ENCODE measurements at regions not wholly inside any gene's neighbourhood (a gene's known extent, or its start where the extent isn't known, plus 50 kb on each side); places are given as distances from the start of the nearest gene placed in this dataset.
A peak's percentile ranks its signal among the peaks of the same experiment; 100 is the strongest.

DNA sequence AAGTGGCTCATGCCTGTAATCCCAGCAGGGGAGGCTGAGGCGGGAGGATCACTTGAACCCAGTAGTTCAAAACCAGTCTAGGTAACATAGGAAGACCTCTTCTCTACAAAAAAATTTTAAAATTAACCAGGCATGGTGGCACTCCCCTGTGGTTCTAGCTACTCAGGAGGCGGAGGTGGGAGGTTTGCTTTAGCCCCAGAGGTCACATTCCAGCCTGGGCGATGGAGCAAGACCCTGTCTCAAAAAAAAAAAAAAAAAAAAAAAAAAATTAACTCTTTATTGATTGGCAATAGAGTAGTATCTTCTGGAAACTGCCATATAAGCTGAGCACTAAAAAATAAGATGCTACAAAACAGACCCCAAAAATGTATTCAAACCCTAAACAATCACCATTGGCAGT, 69.5 kb downstream of the LLPH start:
- Histone ChIP-seq H4K8ac (ENCODE audit: extremely low read depth, insufficient read depth, low read length) (no peak overlapping the region), H4K20me1 (replicated peaks in 1 of 2; ENCODE audit: control insufficient read depth in 1 of 2, insufficient read depth in 2 of 2, low read length in 2 of 2) (no peaks in the 10 kb centered on the region), H2BK15ac (ENCODE audit: low read length) (no peak overlapping the region), H3K9ac (replicated peaks in 1 of 4; ENCODE audit: extremely low read depth in 1 of 4, low read depth in 3 of 4, low read length in 3 of 4) (no peak overlapping the region), H3K23me2 (ENCODE audit: low read depth, low read length) (no peaks in the 10 kb centered on the region), H3K4me3 (ENCODE audit: extremely low read depth in 1 of 4, insufficient read depth in 2 of 4, low read depth in 3 of 4, low read length in 4 of 4) (no peak overlapping the region; a peak in 1 of 8 replicates), H2BK20ac (ENCODE audit: low read length) (no peak overlapping the region), H3K56ac (replicated peaks; ENCODE audit: insufficient read length, low read depth, low read length) (no peak overlapping the region), H2AFZ (ENCODE audit: low read length) (no peak overlapping the region), H3K14ac (ENCODE audit: insufficient read length) (no peak overlapping the region), H3K36me3 (ENCODE audit: control insufficient read depth in 2 of 4, insufficient read depth in 4 of 4, low read length in 3 of 4) (no peaks in the 10 kb centered on the region), H3K79me2 (ENCODE audit: control insufficient read depth in 1 of 2, insufficient read depth in 2 of 2, low read length in 2 of 2) (no peaks in the 10 kb centered on the region), H3K4me2 (ENCODE audit: insufficient read depth in 1 of 2, low read depth in 2 of 2, low read length in 2 of 2) (peak overlapping the region in 1 of 2 experiments; percentile 14; a peak in 1 of 4 replicates), H3K27me3 (replicated peaks in 1 of 4; ENCODE audit: control insufficient read depth in 3 of 4, extremely low read depth in 1 of 4, insufficient read depth in 3 of 4, low read length in 3 of 4) (no peaks in the 10 kb centered on the region), H2BK5ac (ENCODE audit: low read depth, low read length) (no peak overlapping the region), H2BK120ac (replicated peaks; ENCODE audit: low read depth, low read length) (no peak overlapping the region), H2AK5ac (ENCODE audit: low read depth, low read length) (no peak overlapping the region), H3K23ac (ENCODE audit: insufficient read length) (no peak overlapping the region), H4K91ac (replicated peaks; ENCODE audit: insufficient read length, low read length) (no peak overlapping the region), H3K79me1 (ENCODE audit: low read depth, low read length) (no peaks in the 10 kb centered on the region), H3K9me3 (ENCODE audit: insufficient read depth in 2 of 2, low read depth in 1 of 2, low read length in 1 of 2) (no peaks in the 10 kb centered on the region), H3K27ac (ENCODE audit: low read depth, low read length) (no peak overlapping the region), H3K4me1 (replicated peaks in 1 of 4; ENCODE audit: control insufficient read depth in 3 of 4, insufficient read depth in 4 of 4, low read length in 3 of 4) (peaks cover 0 to 10% (median 2%) of the 10 kb centered on the region in 4 experiments; a peak in 2 of 7 replicates), H2BK12ac (ENCODE audit: low read depth, low read length) (0 out of 2 replicates have a peak overlapping the region, but pooled peaks have one; percentile 14), H4K5ac (ENCODE audit: insufficient read length, low read depth, low read length) (no peak overlapping the region), H3K4ac (replicated peaks; ENCODE audit: insufficient read length, low read depth, low read length) (no peak overlapping the region), H3K18ac (ENCODE audit: extremely low read depth, low read length) (no peak overlapping the region; the same call in 1 of the 2 replicates)
- CTCF ChIA-PET (ENCODE audit: partially characterized antibody) = interaction anchor here (2.3 kb wide), 1 partner anchor 42 kb away, joined by 7 read pairs; no protein-coding TSS in a partner anchor
- FAIRE-seq = no peak
- DNase-seq (ENCODE audit: low read depth in 1 of 2, low spot score in 2 of 2) = no peak
- 70% methylated on average over 3 of the region's 3 CpGs; no CpG with 5 or more reads in 1 of the 2 experiments for WGBS, 2 experiments (ENCODE audit: extremely low coverage in 1 of 2, insufficient coverage in 1 of 2, insufficient read length in 1 of 2, insufficient replicate concordance in 2 of 2, low coverage in 1 of 2, low lambda C conversion rate in 2 of 2, missing lambda C conversion rate in 1 of 2)
- no peak for TF ChIP-seq ASH2L (IDR thresholded peaks at IDR 0.05; ENCODE audit: low read length)
- TF ChIP-seq, protein P1, sequence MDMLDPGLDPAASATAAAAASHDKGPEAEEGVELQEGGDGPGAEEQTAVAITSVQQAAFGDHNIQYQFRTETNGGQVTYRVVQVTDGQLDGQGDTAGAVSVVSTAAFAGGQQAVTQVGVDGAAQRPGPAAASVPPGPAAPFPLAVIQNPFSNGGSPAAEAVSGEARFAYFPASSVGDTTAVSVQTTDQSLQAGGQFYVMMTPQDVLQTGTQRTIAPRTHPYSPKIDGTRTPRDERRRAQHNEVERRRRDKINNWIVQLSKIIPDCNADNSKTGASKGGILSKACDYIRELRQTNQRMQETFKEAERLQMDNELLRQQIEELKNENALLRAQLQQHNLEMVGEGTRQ (IDR thresholded peaks at IDR 0.05; ENCODE audit: low read length) = no peak
- POLR2A ChIA-PET (ENCODE audit: partially characterized antibody) = interaction anchor here (1.6 kb wide), 1 partner anchor 26 kb away, joined by 5 read pairs; no protein-coding TSS in a partner anchor
